ENCODE measurements at regions not wholly inside any gene's neighbourhood (a gene's known extent, or its start where the extent isn't known, plus 50 kb on each side); places are given as distances from the start of the nearest gene placed in this dataset.

DNA sequence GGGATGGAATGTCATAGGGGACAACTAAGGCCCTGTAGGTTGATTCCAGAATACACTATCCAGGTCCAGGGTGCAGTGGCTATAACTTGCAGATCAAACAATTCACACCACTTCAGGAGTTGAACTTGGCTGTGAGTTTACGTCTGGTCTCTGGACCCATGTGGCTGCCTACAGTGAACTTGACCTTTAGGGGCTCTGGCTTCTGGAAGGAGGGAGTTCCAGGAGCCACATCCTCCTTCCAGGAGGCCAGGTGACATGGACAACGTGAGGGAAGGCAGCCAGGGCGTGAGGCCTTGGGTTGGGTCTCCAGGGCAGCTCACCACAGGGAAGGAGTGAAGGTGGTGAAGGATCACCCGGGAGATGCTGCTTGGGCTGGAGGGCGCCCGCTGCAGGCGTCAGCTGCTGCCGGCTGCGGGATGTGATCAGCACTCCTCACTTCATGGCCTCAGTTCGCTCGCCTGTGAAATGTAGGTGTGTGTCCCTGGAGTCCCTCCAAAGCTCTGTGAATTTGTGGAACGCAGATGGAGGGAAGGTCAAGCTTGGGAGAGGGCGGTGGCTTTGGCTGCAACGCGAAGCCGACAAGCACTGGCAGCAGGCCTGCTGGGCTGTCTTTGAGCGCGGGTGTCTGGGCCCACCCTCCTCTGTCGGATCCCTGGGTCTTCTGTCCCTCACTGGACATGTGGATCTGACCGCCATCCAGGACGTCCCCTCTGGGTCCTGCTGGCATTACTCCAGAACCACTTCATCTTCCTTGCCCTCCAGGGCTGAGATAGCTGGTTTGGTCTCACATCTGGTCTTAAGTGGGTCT is 146.5 kb downstream of the GLI2 start:
- DNase-seq: no peak

DNA sequence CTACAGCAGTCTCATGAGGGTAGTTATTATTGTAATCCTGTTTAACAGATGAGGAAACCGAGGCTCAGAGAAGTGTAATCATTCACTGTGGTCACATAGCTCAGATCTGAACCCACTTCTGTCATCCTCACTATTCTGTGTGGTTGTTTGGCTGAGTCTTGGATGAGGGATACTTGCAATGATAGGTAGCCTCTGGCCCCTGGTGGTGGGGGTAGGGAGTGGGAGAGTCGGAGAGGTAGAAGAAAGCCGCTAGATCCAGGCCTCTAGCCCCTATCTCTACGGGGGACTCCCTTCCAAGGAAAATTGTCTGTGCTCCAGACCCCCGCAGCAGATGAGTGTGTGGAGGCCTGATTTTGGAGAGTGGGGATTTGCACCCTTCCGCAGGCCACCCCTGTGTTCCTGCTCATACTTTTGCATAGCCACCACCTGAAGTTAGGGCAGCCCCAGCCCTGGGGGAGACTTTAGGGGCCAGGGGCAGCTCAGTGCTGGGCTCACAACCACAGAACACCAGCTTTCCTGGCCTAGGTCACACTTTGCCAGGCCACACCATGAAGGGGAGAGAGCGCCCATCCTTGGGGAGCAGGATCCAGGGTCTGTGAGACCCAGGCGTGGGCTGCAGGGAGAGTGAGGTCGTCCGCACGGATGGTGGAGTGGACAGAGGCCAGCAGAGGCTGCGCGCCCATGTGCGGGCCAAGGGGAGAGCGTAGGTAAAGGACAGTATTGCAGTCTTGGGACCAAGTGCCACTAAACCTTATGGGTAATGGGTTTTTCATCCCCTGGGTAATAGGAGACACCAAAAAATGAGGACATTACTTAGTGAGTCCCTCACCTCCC is 148.2 kb downstream of the GLI2 start:
- DNase-seq: no peak

DNA sequence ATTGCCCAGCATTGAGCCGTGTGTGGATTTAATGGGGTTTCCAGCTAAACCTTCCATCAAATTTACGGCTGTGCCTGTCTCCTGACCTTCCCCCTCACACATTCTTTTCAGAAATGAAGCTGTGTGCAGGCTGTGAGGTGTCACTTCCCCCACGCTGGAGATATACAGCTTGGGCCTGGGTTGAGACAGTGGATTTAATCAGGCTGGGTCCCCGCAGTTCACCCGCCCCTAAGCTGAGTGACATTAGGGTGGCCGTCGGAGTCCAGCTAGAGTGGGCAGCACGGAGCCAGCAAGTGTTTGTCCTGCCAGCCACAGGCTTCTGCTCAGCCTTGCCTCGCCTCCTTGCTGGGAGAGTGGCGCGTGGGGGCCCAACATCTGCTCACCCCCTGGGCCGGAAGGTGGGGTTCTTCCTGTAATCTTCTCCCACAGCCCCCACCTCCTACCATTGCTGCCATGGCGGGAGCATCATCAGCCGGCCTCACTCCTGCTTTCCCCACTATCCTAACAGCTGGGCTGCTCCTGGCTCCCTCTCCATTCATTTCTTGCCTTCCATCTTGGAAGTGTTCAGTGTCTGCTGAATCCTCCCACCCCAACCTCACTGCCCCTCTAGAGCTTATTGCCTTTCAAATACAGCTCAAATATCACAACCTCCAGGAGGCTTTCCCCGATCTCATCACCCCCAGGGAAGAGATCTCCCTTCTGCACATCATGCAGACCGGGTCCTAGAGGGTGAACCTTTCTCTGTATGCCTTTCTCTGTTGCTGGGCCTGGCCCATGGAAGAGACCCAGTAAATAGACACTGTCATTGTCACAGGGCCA is 149.0 kb downstream of the GLI2 start:
- DNase-seq: no peak

DNA sequence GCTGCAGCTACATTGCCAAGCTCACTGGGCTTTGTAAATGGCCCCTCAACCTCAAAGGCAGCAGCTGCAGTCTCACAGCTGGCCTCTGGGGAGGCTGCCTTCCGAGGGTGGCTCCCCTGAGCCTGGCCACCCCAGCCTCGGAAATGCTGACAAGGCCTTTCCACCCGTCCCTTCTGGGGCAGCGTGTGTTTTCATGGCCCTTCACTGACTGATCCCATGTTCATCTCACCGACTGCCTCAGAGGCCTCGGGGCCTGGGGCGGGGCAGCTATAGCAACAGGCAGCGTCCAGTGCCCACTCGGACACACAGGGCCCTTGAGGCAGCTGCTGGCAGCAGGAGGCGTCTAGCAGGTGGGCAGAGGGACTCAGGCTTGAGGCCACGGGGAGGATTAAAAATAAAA is 149.7 kb downstream of the GLI2 start:
- no peak for DNase-seq

DNA sequence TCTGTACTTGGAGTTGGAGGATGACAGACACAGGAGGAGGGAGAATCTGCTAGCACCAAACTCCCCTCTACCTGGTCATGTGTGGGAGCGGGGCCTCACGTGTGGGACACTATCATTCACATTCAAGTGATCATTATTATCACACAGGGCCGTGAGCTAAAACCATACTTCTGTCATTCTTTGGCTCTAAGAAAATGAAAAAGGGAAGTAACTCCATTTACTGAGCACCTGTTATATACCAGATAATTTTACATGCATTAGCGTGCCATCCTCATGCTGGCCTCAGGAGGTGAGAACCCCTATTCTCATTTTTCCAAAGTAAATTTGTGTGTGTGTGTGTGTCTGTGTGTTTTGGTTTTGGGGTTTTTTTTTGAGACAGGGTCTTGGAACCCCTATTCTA is 150.1 kb downstream of the GLI2 start:
- no peak for DNase-seq

DNA sequence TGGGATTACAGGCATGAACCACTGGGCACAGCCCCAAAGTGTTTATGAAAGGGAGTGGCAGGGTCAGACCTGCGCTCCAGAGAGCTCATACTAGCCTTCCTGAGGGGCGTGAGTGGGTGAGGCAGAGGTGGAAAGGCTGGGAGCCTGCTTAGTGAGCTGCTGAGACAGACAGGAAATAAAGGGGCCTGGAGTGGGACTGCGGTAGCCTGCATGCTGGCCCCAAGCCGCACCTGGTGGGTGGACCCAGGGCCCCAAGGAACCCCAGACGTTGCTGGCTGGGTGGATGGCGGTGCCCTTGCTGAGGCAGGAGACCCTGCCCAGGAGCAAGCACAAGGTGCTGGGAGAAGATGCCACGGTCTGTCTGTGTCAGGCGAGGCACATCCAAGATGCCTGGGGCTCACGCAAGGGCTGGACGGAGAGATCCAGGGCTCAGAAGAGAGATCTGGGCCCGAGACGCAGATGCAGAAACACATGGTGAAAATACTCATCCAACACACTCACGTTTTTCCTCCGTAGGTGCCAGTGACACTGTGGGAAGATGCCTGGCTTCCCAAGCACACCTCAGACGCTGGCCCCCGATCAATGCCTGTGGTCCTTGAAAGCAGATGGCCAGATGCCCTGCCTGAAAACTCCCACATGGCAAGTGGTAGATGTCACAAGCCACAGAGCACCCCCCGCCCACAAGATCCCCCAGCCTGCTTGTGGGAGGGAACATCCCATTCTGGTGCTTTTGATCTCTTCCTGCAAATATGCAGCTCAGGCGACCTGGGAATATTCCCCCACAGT is 151.1 kb downstream of the GLI2 start:
- DNase-seq: no peak

DNA sequence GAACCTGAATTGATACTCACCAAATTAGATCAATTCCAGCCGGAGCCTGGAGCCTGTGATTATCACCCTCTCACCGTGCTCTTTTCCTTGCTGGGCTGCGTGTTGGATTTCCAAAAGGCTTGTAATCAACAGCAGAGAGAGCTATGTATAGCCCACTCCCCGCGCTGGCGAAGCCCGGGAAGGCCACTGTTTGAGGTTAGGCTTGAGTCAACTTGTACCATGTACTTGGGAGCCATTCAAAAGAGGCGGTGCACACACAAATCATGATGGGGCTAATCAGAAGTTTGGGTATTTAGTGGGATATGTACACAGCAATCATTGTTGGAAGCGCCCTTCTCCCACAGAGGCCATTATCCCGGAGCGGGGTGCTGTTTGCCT is 151.6 kb downstream of the GLI2 start:
- DNase-seq: no peak

DNA sequence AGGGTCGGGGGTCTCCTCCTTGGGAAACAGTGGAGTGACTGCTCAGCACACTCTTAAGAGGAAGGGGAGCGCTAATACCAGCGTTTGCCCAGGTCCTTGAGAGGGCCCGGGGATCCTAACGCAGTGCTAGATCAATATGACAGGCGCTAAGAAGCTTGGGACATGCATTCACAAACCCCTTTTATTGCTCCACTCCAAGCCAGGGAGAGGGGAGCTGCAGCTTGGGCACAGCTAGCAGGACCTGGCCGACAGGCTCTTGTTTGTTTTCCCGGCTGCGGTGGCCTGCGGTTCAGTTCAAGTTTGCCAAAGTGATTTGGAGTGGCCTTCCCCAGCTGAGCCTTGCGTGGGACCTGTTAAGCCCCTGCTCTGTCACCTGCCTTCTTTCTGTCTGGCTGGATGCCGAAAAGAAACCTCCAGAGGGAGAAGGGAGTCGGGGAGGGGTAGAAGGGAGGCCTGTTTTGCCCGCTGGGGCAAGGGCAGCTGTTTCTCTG is 152.1 kb downstream of the GLI2 start:
- DNase-seq: no peak

DNA sequence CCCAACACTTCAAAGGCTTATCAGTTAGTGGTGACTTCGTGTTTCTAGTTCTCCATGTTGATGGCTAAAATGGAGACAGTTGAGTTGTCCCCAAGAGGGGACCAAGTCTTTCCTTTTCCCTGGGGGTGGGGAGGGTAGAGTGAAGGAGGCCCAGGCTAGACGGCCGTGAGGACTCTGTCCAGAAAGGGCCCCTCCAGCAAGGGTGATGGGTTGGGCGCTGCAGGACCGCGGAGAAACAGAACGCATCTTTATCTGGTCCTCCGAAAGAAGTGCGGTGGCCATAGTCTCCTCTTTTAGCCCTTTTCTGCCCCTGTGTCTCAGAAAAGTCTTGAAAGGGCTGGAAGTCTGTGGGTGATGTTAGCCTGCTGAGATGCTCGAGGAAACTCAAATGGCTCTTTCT is 153.2 kb downstream of the GLI2 start:
- no peak for DNase-seq

DNA sequence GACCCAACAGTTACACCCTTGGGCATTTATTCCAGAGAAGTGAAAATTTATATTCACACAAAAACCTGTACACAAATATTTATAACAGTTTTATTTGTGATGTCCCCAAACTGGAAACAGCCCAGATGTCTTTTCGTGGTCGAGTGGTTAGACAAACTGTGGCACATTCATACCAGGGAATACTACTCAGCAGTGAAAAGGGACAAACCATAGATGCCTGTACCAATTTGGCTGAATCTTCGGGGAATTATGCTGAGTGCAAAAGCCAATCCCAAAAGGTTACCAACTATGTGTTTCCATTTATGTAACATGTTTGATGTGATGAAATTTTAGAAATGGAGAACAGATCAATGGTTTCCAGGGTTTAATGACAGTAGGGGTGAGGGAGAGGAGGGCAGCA is 154.3 kb downstream of the GLI2 start:
- DNase-seq: no peak

DNA sequence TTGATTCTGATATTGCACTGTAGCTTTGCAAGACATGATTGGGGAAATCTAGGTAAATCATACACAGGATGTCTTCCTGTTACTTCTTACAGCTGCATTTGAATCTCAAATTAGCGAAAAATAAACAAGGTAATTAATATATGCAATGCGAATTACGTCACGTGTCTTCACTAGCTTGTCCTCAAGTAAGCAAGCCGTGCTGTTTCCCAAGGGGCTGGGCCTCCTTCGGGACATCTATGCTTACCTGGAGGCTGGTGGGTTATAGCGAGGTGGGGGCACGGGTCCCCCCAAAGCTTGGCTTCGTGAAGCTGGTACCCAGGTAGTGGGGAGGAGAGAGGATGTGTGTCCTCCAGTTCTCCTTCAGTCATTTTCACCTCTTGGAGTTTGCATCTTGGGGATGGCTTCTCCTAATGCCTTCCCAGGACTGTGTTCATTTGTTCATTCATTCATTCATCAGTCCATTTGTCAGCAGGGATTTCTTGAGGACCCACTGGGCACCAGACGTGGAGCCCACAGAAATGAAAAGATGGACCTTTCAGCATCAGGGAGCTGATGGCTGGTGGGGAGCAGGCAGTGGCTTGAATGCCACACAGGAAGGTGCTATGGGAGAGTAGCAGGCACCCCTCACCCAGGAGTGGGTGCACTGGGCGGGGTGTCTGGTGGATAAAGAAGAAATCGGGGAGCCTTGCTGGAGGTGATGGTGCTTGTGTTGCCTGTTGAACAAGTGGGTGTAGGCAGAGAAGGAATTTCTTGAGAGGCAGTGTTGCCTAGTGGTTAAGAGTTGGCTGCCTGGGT is 155.1 kb downstream of the GLI2 start:
- no peak for DNase-seq

DNA sequence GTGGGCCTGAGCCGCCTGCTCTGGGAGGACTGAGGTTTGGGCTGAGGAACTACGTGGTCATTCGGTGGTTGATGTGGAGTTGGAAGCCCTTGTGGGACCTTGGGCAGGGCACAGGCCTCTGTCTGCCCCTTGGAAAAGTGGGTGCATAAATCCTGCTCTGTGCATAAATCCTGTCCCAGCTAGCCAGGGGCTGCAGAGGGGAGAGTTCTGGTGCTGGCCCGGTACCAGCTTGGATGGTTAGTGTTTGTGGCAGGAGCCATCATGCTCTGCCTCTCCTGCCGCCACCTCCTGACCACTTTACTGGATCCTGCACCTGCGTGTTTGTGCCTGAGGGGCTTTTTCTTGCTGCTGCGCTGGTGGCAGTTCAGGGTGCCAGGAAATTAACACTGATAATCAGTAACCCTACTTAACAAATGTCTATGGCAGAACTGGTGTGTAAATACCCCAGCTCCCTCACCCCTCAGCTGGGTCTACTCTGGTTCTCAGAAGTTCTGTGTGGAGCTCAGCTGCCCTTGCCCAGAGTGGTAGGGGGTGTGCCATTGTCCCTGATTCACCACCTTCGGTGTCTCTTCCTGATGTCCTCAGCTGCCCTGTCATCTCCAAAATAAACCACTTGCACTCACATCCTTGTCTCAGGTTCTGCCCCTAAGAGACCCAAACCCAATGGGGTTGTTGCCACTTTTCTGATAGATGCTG is 156.8 kb downstream of the GLI2 start:
- DNase-seq: no peak

DNA sequence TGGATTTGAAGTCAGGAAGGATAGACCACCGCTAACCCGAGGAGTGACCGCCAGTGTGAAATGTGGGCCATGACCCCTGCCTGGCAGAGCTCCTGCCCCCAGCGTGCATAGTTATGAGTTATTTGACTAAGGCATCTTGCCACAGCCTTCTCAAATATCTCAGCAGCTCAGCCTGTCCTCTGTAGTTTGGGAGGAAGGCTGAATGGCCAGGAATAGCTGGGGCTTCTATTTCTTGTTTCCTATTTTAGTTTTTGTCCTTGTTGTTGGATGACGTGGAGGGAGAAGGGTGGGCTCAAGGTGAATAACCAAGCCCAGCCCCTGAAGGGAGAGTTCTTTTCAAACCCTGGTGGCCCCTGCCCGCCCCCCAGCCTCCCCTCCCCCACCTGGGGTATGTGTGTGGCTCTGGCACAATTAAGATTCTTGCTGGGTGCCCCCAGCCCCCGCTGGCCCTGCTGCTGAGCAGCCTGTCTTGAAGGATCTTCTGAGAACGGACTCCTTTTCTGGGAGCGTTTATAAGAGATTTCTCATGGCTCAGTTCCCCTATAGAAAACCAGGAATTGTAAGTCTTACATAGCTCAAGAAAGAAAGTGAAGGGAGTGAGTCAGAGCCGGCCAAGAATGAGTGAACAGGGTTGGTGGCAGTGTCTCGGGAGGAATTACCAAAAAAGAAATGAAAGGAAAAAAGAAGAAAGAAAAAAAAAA is 157.4 kb downstream of the GLI2 start:
- no peak for DNase-seq

DNA sequence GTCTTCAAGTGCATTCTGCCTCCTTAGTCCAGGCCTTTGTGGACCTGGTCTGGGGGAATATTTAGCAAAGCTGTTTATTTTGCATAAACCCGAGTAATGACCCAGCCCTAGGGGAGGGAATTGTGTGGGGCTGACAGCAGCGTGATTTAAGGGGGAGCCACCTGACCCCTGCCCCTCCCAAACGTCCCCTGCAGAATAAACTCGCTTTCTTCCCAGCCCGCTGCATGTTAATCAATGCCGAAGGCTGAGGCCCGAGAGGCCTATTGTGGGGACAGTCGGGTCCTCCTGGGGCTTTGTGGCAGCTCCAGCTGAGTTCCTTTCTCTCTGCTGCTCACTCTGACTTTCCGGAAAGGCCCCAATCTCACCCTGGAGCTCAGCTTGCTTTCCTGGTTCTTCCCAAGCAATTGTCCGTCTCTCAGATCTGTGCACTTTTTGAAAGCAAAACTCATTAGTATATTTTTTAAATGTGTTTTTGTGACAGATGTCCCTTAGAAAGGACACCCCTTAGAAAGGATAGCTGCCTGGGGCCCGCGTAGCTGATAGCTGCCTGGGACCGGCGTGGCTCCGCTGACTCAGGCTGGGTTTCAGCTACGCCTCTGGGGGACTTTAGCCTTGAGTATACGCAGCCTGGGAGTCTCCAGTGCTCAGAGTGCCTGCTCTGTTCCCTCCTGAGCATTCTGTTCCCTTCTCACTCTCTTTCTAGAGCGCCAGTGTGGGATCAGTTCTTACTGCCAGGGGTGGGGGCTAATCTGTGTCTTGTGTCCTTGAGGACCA is 158.3 kb downstream of the GLI2 start:
- DNase-seq: no peak

DNA sequence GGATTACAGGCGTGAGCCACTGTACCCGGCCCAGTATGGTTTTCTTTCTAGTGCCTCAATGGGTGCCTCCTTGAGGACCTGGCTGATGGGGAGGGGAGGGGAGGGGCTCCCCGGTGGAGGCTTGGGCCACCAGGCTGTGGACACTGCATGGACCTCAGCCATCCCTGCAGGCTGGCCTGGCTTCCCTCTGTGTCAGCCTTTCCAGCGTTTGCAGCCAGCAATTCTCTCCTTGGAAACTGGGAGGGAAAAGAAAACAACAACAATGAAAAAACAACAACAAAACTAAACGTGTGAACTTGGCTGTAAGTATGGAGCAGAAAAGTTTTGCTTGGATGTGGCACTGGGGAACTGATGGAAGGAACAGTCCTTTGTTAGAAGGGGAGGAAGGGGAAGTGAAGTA is 159.3 kb downstream of the GLI2 start:
- no peak for DNase-seq

DNA sequence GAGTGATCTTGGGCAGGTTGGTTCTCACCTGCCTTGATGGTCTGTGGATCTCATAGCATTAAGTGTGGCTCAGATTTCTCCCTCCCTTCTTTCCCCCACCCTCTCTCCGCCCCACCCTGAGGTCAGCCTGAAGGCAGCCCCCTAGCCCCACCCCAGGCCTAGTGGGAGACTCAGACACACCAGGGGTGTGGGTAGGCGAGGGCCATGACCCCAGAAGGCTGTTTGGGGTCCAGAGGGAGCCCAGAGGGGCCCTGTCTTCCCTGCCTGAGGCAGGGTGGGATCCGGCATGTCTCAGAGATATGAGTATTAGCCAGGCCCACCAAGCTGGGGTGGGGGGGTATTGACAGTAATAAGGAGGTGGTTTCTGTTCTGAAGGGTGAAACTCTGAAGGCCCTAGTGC is 160.5 kb downstream of the GLI2 start:
- DNase-seq: no peak

DNA sequence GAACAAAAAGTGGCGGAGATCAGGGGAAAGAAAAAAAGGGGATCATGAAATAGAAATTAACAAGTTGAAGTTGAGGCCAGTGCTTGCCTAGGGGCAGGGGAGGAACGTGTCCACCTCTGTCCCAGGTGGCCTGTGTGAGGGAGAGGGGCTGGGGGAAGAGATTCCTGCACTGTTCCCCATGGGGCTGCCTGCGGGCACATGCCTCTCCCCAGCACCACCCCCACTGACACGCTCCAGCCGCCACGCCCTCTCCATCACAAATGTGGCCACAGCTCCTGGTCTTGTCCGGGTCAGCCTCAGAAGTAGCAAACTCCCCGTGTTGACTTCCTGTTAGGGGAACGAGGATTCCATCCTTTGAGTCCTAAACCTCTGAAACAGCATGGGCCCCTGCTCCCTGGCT is 161.2 kb downstream of the GLI2 start:
- DNase-seq: no peak

DNA sequence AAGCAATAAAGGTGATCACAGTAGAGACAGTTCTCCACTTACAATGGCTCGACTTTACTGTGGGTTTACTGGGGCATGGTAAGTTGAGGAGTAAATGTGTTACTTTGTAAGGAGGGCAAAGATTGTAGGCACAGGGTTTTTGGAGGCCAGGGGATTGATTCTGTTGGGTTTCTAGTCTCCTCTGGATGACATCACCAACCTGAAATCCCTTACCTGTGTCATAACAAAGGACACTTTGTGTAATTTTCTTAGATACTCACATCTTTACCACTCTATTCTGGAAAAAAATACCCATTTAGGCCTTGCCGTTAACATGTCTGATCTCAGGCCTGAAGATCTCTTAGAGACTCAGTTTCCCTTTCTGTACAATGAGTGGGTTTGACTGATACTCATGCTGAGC is 161.7 kb downstream of the GLI2 start:
- no peak for DNase-seq

DNA sequence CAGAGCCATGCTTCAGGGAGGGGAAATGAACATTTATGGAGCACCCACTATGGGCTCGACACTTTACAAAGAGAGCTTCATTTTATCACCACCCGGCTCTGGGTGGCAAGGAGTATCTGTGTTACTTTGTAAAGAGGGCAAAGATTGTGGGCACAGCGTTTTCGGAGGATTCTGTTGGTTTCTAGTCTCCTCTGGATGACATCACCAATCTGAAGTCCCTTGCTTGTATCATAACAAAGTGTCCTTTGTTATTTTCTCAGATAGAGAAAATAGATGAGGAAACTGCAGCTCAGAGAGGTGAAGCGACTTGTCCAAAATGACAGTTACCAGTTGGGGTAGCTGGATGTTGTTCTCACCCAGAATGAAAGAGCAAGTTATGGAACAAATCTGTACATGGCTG is 162.8 kb downstream of the GLI2 start:
- DNase-seq: no peak
